A673 (cell line): ENCODE measurements at regions not wholly inside any gene's neighbourhood (a gene's known extent, or its start where the extent isn't known, plus 50 kb on each side); places are given as distances from the start of the nearest gene placed in this dataset.

ENCODE experiments used
- EZH2 ChIP-seq: fragments of 200-600 bp; sonication (generic); IDR thresholded peaks from 2 replicates; pipeline ENCODE4 v1.6.1; 2017; ENCODE audit warnings: borderline replicate concordance, low read depth, mild to moderate bottlenecking, mixed read lengths, antibody characterized with exemption, low read length; ENCODE audit not compliant: poor library complexity, severe bottlenecking
- TF ChIP-seq, protein P1 (sequence below): fragments of 300-800, 200-600 bp; sonication (generic); conservative IDR thresholded peaks from 2 replicates; pipeline ENCODE4 v1.5.1; 2017; ENCODE audit warnings: low read depth, mild to moderate bottlenecking, antibody characterized with exemption, low read length, moderate library complexity, mixed read lengths

DNA sequence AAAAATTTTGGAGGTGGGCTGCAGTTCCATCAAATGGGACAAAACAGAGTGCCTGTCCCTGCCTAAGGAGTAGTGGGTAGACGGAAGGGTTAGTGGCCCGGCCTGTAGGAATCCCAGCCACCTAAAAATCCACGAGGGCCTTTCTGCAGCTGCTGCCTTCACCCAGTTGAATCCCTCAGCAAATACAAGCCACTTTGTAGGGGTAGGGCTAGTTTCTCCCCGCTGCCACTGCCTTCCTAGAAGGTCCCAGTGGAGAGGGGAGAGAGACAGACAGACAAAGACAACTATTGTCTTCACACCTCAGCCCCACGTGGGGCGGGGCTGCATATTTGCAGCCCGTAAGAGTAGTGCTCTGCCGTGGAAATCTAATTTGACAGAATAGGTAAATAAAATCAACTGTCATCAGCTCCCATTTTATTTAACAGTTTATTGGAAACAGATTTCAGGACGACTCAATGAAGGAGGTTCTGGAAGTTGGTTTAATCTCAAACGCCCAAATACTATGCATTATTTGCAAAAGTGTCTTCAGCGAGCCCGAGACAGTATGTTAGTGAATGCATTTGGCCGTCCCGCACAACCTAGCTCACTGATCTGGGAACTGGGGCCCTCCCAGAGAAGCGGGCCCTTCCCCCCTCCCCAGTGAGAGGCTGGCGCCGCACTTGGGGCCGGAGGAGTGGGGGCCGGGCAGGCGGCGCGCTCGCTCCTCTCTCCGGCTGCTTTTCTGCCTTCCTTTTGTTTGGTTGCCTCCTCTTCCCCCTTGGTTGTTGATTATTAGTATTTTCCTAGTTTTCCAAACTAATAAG is 67.6 kb upstream of the TBCA start:
- TF ChIP-seq, protein P1, sequence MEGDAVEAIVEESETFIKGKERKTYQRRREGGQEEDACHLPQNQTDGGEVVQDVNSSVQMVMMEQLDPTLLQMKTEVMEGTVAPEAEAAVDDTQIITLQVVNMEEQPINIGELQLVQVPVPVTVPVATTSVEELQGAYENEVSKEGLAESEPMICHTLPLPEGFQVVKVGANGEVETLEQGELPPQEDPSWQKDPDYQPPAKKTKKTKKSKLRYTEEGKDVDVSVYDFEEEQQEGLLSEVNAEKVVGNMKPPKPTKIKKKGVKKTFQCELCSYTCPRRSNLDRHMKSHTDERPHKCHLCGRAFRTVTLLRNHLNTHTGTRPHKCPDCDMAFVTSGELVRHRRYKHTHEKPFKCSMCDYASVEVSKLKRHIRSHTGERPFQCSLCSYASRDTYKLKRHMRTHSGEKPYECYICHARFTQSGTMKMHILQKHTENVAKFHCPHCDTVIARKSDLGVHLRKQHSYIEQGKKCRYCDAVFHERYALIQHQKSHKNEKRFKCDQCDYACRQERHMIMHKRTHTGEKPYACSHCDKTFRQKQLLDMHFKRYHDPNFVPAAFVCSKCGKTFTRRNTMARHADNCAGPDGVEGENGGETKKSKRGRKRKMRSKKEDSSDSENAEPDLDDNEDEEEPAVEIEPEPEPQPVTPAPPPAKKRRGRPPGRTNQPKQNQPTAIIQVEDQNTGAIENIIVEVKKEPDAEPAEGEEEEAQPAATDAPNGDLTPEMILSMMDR, result no peak
- TF ChIP-seq EZH2, result no peak
